Neuron (in vitro differentiated cells): ENCODE measurements at regions not wholly inside any gene's neighbourhood (a gene's known extent, or its start where the extent isn't known, plus 50 kb on each side); places are given as distances from the start of the nearest gene placed in this dataset.
"Not testable (repeated sequence)": the region's sequence is repeated elsewhere in the genome, so short reads cannot be mapped to it uniquely, and the experiment has no call there.

Source experiments
- H2AFZ ChIP-seq: one replicate; pipeline ENCODE4 v1.6.1; 2013; ENCODE audit warnings: low read depth, mild to moderate bottlenecking, inconsistent platforms, low read length, moderate library complexity
- H3K27me3 ChIP-seq: one replicate; pipeline ENCODE4 v1.6.1; 2013; ENCODE audit warnings: low read length; ENCODE audit not compliant: insufficient read depth
- H3K36me3 ChIP-seq: one replicate; pipeline ENCODE4 v1.6.1; 2013; ENCODE audit warnings: low read length; ENCODE audit not compliant: insufficient read depth
- H3K4me1 ChIP-seq: one replicate; pipeline ENCODE4 v1.6.1; 2013; ENCODE audit warnings: low read length; ENCODE audit not compliant: insufficient read depth
- H3K4me3 ChIP-seq: 2 replicates; pipeline ENCODE4 v1.5.1; 2013; ENCODE audit warnings: mild to moderate bottlenecking, low read length, moderate library complexity
- H3K9me3 ChIP-seq: one replicate; pipeline ENCODE4 v1.6.1; 2013; ENCODE audit warnings: low read length

DNA sequence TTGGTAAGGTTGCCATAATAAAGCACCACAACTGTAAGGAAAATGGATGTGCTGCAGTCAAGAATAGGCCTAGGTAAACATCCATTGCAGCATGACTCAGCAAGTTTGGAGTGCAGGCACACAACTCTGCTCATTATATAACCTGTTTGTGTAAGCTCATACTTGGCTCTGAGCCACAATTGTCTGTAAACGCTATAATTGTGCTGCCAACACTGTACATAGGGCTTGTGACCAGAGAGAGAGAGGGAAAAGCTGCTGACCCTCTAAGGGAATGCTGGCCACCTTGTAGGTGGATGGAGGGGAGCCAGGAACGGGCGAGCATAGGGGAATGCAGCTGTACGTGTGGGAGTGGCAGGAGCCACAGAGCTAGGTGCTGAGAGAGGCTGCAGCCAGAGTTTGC, 2186.5 kb upstream of the ACO1 start:
- H3K36me3 ChIP-seq, result no peaks in the 10 kb centered on the region
- H3K9me3 ChIP-seq, result peaks cover 3% of the 10 kb centered on the region
- no peaks in the 10 kb centered on the region for H3K27me3 ChIP-seq
- H2AFZ ChIP-seq, result no peak overlapping the region
- no peak overlapping the region for H3K4me3 ChIP-seq
- H3K4me1 ChIP-seq, result no peaks in the 10 kb centered on the region

DNA sequence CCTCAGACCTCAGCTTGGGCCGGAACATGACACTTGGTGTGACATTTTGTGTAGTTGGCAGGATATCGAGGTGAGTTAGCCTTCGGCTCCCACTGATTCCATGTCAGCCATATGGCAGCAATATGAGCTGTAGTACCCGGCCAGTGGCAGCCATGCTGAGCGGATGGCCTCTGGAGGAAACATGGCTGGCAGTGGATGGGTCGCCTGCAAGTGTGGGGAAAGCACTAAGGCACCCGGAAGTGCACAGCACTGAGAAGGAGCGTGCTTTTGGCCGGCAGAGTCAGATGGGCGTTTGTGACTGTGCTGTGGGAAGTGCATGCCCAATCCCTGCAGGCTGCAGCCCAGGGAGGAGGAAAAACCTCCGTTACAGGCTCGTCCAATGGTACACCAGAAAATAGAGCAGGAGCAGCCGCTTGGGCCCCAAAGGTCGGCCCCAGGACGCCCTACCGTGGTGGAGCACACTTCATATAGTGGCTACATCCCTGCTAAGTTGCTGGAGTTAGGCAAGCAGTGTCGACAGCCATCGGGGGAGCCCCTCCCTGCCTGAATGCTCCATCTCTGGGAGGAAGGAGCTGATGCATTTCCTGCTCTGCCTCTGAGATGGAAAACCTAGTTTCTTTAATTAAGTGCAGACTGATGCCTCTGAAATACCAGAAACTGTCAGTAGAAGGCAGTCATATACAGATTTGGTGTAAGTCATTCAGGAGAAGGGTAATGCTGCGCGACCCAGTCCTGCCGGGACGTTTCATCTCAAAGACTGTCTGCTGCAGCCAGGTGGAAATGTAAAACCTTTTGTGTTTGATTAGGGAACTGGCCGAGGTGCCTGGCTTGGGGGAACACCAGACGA, 2185.8 kb upstream of the ACO1 start:
- no peaks in the 10 kb centered on the region for H3K27me3 ChIP-seq
- H3K4me3 ChIP-seq, result no peak overlapping the region
- H3K4me1 ChIP-seq, result no peaks in the 10 kb centered on the region
- peaks cover 3% of the 10 kb centered on the region for H3K9me3 ChIP-seq
- no peak overlapping the region for H2AFZ ChIP-seq
- no peaks in the 10 kb centered on the region for H3K36me3 ChIP-seq

DNA sequence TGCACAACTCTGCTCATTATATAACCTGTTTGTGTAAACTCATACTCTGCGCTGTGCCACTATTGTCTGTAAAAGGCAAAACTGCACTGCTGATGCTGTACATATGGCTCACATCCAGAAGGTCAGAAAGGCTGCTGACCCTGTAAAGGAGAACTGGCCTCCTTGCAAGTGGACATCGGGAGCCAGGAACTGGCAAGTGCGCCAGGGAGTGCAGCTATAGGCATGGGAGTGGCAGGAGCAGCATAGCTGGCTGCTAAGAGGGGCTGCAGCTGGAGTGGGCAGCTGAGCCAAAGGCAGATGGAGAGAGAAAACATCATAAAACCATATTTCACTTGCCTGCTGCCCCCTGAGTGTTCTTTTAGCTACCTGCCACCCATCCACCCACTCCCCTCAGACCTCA, 2183.4 kb upstream of the ACO1 start:
- H3K4me3 ChIP-seq, result no peak overlapping the region
- H3K36me3 ChIP-seq, result no peaks in the 10 kb centered on the region
- no peak overlapping the region for H2AFZ ChIP-seq
- H3K4me1 ChIP-seq, result no peaks in the 10 kb centered on the region
- peaks cover 3% of the 10 kb centered on the region for H3K9me3 ChIP-seq
- no peaks in the 10 kb centered on the region for H3K27me3 ChIP-seq

DNA sequence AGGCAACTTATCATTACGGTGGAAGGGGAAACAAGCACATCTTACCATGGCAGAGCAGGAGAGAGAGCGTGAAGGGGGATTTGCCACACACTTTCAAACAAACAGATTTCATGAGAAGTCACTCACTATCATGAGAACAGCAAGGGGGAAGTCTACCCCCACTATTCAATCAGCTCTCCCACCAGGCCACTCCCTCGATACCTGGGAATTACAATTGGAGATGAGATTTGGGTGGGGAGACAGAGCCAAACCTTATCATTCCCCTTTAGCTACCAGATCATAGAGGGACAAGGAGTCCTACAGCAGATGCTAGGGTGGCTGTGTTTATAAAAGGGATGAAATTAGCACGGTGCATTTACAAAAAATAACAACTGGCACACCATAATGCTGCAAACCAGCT, 2149.4 kb upstream of the ACO1 start:
- Histone ChIP-seq H3K9me3 (no peaks in the 10 kb centered on the region), H3K27me3 (no peaks in the 10 kb centered on the region), H3K4me3 (no peak overlapping the region), H3K36me3 (no peaks in the 10 kb centered on the region), H2AFZ (no peak overlapping the region), H3K4me1 (no peaks in the 10 kb centered on the region)

DNA sequence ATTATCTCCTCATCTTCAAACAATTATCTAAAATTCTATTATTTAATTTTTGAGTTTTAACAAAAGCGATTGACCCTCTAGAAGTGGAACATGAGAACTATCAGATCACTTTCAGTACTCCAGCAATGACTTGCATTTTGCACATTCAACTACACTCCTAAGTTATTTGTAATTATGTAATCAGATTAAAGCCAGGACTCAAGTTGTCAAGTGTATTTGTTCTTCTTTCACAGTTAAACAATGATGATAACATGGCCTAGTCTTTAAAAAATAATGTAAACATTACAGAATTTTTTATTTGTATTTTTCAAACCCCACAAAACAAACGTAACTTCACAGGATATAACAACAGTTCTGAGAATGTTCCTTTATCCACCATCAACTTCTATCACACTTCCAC, 2148.9 kb upstream of the ACO1 start:
- Histone ChIP-seq H3K4me1 (no peaks in the 10 kb centered on the region), H3K4me3 (no peak overlapping the region), H3K36me3 (no peaks in the 10 kb centered on the region), H3K27me3 (no peaks in the 10 kb centered on the region), H2AFZ (no peak overlapping the region), H3K9me3 (no peaks in the 10 kb centered on the region)

DNA sequence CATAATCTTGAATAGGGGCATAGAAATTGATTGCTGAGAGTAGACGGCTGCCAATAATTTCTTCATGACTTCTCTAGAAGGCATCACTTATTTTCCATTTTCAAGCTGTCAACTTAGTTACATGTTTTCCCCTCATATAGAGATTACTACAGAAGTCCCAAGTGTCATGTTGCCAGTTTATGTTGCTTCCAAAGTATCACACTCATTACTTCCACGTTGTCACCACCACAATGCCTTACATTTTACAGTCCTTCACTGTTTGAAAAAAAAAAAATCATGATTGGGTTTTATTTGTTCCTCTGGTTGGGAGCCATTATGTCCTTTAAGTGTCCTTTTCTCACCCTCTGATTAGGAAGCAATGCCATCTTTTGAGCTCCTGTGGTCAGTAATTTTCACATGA, 2144.6 kb upstream of the ACO1 start:
- Histone ChIP-seq H3K36me3 (no peaks in the 10 kb centered on the region), H3K4me3 (no peak overlapping the region)

DNA sequence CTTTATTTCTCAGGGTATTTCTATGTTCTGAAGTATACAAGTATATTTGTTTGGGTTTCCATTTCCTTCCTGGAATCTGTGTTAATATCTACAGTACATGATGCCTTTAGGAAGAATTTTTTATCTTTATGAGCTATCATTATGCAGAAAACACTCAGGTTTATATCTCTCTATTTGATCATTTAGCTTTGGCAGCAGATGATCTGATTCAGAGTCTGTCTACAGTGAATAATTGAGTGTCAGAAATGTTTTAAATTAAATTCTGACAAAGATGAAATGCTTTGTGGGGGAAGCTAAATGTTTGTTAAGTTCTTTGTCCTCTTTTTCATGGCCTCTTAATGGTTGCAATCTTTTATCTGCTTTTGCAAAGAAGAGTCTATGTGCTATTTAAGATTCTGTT, 2141.0 kb upstream of the ACO1 start:
- no peak overlapping the region for H3K4me3 ChIP-seq
- H2AFZ ChIP-seq, result no peak overlapping the region
- no peaks in the 10 kb centered on the region for H3K4me1 ChIP-seq
- H3K9me3 ChIP-seq, result no peaks in the 10 kb centered on the region
- no peaks in the 10 kb centered on the region for H3K27me3 ChIP-seq
- no peaks in the 10 kb centered on the region for H3K36me3 ChIP-seq

More for the DNA sequence above, 2144.6 kb upstream of the ACO1 start:
- no peaks in the 10 kb centered on the region for H3K9me3 ChIP-seq
- H3K4me1 ChIP-seq, result no peaks in the 10 kb centered on the region
- H3K27me3 ChIP-seq, result no peaks in the 10 kb centered on the region
- no peak overlapping the region for H2AFZ ChIP-seq

DNA sequence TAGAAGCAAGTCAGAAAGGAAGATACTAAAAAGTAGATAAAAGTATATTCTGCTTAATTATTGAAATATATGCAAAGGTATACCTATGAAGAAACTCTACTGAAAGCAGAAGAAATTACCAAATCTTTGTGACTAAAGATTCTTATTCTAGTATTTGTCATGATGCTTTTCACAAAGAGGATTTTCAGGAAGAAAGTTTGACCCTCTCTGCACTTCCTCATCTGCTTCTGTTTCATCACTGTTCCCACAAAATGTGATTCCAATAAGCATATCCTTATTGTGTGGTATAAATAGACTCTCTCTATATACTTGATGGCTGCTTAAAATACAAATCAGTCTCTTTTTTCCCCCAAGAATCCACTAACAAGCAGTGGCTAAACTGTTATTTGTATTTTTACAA, 2139.6 kb upstream of the ACO1 start:
- no peak overlapping the region for H3K4me3 ChIP-seq
- H3K9me3 ChIP-seq, result no peaks in the 10 kb centered on the region
- H3K27me3 ChIP-seq, result no peaks in the 10 kb centered on the region
- H3K4me1 ChIP-seq, result no peaks in the 10 kb centered on the region
- H2AFZ ChIP-seq, result no peak overlapping the region
- H3K36me3 ChIP-seq, result no peaks in the 10 kb centered on the region

DNA sequence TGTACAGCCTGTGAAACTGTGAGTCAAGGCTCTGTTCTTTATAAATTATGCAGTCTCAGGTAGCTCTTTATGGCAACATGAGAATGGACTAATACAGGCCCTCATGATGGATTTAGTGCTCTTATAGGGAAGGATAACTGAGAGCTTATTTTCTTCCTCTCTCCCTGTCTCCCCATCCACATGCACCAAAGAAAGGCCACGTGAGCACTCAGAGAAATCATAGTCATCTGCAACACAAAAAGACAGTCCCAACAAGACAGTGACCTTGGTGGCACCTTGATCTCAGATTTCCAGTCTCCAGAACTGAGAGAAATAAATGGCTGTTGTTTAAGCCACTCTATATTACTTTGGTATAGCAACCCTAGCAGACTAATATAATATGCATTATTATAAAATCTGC, 2133.6 kb upstream of the ACO1 start:
- Histone ChIP-seq H3K36me3 (no peaks in the 10 kb centered on the region), H3K27me3 (no peaks in the 10 kb centered on the region), H3K4me1 (no peaks in the 10 kb centered on the region), H3K9me3 (no peaks in the 10 kb centered on the region), H2AFZ (no peak overlapping the region), H3K4me3 (no peak overlapping the region)

DNA sequence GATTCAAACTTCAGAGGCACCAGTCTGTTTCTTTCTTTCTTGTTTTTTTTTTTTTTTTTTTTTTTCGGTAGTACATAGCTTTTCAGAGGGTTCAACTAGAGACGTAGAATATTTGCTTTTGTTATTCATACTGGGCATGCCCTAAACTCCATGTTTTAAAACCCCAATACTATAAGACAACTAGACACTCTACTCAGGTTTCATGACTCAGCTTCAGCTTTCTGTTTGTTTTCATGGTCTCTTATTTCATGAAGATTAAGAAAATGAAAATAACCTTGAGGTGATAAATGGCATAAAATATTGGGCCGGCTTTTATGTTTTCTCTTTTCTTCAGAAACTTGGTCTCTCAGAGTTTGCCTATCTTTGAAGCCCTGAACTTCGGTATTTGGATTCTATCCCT, 2126.3 kb upstream of the ACO1 start:
- Histone ChIP-seq H3K4me3 (no peak overlapping the region), H3K4me1 (no peaks in the 10 kb centered on the region), H3K36me3 (no peaks in the 10 kb centered on the region), H2AFZ (no peak overlapping the region), H3K9me3 (no peaks in the 10 kb centered on the region), H3K27me3 (no peaks in the 10 kb centered on the region)

DNA sequence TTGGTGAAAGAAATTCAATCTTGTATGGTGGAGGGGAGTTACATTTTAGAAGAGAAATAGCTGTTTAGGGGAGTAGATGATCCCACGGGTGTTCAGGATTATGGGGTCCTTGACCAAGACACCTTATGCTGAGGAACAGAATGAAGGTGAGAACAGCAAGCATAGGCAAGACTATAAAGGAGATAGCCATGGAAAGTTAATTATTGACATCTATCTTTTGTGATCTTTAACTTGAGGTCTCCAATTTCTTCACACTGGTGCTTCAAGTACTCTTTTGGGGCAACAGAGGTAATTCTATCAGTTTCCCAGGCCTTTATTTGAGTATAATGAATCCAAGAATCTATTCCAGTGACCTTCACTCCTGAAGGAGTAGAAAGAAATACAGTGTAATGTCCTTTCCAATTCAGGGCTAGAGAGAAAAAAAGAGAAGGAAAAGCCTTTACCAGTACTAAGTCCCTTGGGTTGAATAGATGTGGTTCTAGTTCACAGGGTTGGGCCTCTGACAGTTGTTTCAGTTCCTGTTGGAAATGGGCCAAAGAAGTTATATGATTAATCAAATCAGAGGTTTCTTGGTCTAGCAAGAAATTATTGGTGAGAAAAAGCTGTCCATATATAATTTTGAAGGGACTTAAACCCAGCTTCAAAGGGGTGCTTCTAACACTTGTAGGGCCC, 2104.1 kb upstream of the ACO1 start:
- no peak overlapping the region for H2AFZ ChIP-seq

DNA sequence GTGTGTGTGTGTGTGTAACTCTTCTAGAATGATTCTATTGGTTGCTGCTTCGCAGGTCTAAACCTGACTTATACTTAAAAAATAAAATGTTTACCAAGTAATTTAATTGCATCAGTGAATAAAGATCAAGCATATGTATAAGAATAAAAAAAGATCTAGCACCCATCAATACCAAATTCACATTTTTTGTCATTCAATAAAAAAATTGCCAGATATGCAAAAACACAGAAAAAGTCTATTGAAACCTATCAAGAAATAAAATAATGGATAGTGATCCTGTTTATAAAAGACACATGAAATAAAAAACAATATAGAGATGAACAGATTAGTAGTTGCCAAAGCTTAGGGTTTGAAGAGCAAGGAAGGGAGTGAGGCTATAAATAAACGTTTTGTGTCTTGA, 2095.0 kb upstream of the ACO1 start:
- no peaks in the 10 kb centered on the region for H3K27me3 ChIP-seq
- H3K4me1 ChIP-seq, result no peaks in the 10 kb centered on the region
- no peak overlapping the region for H3K4me3 ChIP-seq
- no peaks in the 10 kb centered on the region for H3K36me3 ChIP-seq
- no peaks in the 10 kb centered on the region for H3K9me3 ChIP-seq
- no peak overlapping the region for H2AFZ ChIP-seq

More for the DNA sequence above, 2104.1 kb upstream of the ACO1 start:
- Histone ChIP-seq H3K4me3 (no peak overlapping the region), H3K4me1 (no peaks in the 10 kb centered on the region), H3K27me3 (no peaks in the 10 kb centered on the region), H3K9me3 (no peaks in the 10 kb centered on the region), H3K36me3 (no peaks in the 10 kb centered on the region)

DNA sequence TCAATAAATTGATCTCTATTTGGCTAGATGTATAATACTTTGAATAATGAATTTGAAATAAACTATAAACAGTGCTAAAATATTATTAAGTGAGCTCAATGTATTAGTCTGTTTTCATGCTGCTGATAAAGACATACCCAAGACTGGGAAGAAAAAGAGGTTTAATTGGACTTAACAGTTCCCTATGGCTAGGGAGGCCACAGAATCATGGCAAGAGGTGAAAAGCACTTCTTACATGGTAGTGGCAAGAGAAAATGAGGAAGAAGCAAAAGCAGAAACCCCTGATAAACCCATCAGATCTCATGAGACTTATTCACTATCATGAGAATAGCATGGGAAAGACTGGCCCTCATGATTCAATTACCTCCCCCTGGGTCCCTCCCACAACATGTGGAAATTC, 2092.4 kb upstream of the ACO1 start:
- not testable (repeated sequence) for H3K27me3 ChIP-seq, H3K4me3 ChIP-seq, H2AFZ ChIP-seq, H3K36me3 ChIP-seq, H3K9me3 ChIP-seq, H3K4me1 ChIP-seq
